CD1c-positive myeloid dendritic cell (primary cell): ENCODE measurements at regions not wholly inside any gene's neighbourhood (a gene's known extent, or its start where the extent isn't known, plus 50 kb on each side); places are given as distances from the start of the nearest gene placed in this dataset.

Source experiments
- DNase-seq: peaks from one replicate; pipeline ENCODE4 v3.0.0-alpha.2; 2016; ENCODE audit errors: extremely low spot score

GRCh38 chr18:39549144-39549543, 1983.5 kb upstream of the CELF4 start:
- no peak for DNase-seq

- DNase-seq = no peak
Observed at GRCh38 chr18:39531659-39532058, 1966.1 kb upstream of the CELF4 start.

- no peak for DNase-seq
Observed at GRCh38 chr18:39529358-39529757, 1963.8 kb upstream of the CELF4 start.

GRCh38 chr18:39527465-39527864, 1961.9 kb upstream of the CELF4 start:
- DNase-seq = no peak

GRCh38 chr18:39524370-39524769, 1958.8 kb upstream of the CELF4 start:
- DNase-seq = no peak

DNA sequence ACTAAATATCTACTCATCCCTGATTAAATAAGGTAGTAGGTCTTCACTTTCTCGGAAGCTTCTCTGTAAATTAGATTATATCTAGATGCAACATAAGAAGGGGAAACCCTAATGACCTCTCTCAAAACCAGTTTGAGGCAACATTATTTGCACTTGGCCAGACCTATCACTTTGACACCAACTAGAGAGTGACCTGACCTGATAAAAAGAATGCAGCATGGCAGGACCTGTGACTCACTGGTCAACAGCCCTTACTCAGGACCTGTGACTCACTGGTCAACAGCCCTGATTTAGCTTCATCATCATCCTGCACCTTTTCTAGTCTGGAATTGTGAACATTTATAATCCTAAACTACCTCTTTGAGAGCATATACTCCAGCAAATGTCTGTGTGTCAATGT, 1957.7 kb upstream of the CELF4 start:
- DNase-seq = no peak

DNA sequence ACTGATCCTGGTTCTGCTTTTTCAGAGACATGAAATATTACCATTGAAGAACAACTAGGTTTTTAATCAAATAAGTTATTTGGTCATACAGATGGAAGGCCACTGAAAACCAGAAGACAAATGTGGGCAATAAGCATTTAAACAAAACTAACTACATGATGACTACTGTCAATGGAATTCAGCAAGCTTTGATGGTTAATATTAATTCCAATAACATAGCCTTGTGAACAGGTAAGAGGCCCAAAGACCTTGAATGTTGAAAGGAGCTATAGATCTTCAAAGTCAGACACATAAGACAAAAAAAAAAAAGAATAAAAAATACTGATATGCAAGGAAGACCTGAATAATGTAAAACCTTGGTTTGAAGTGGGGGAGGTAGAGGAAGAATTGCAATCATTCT, 1955.6 kb upstream of the CELF4 start:
- no peak for DNase-seq

- no peak for DNase-seq
Observed at GRCh38 chr18:39519741-39520140, 1954.1 kb upstream of the CELF4 start.

DNA sequence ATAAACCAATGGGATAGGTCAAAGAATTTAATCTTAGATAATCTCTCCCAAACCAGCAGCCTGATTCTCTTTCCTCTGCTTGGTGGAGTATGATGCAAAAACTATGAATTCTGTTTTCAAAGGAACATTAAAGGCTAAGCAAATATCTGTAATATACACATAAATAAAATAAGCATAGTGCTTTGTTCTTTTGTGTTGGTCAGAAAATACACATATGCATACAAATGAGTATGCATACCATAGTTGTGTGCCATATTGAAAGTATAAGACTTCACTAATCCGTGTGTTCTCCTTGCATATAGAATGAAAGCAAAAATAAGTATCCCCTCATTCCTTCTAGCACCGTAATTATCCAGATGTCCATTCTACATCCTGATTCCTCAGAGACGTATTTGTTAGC, 1949.7 kb upstream of the CELF4 start:
- no peak for DNase-seq

- no peak for DNase-seq
Observed at GRCh38 chr18:39513186-39513585, 1947.6 kb upstream of the CELF4 start.

- DNase-seq = no peak
Observed at GRCh38 chr18:39506581-39507330, 1941.2 kb upstream of the CELF4 start.

- no peak for DNase-seq
Observed at GRCh38 chr18:39500306-39500705, 1934.7 kb upstream of the CELF4 start.

GRCh38 chr18:39497821-39498220, 1932.2 kb upstream of the CELF4 start:
- no peak for DNase-seq

DNA sequence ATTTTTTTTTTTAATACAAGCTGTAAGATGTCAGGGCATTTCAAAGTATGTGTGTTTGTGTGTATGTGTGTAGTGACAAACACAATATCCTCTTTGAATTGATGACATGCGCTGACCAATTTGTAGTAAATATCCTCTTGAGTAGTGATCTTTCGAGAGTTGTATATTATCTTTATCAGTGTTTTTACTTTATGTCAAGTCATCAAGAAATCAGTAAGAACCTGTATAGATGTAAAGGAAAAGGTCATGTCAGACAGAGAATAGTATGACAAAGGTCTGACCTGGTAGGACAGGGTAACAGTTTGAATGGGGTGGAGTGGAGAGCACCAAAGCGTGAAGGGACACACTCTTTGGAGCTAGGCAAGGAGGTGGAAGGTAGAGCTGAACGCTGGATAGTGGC, 1931.4 kb upstream of the CELF4 start:
- DNase-seq = no peak

GRCh38 chr18:39494211-39494896, 1928.8 kb upstream of the CELF4 start:
- DNase-seq = no peak

- no peak for DNase-seq
Observed at GRCh38 chr18:39491408-39491807, 1925.8 kb upstream of the CELF4 start.

GRCh38 chr18:39489431-39489830, 1923.8 kb upstream of the CELF4 start:
- no peak for DNase-seq

GRCh38 chr18:39487932-39488331, 1922.3 kb upstream of the CELF4 start:
- DNase-seq = no peak

- no peak for DNase-seq
Observed at GRCh38 chr18:39486268-39486667, 1920.7 kb upstream of the CELF4 start.

- DNase-seq = no peak
Observed at GRCh38 chr18:39485696-39486095, 1920.1 kb upstream of the CELF4 start.

- DNase-seq = no peak
Observed at GRCh38 chr18:39481281-39481680, 1915.7 kb upstream of the CELF4 start.

DNA sequence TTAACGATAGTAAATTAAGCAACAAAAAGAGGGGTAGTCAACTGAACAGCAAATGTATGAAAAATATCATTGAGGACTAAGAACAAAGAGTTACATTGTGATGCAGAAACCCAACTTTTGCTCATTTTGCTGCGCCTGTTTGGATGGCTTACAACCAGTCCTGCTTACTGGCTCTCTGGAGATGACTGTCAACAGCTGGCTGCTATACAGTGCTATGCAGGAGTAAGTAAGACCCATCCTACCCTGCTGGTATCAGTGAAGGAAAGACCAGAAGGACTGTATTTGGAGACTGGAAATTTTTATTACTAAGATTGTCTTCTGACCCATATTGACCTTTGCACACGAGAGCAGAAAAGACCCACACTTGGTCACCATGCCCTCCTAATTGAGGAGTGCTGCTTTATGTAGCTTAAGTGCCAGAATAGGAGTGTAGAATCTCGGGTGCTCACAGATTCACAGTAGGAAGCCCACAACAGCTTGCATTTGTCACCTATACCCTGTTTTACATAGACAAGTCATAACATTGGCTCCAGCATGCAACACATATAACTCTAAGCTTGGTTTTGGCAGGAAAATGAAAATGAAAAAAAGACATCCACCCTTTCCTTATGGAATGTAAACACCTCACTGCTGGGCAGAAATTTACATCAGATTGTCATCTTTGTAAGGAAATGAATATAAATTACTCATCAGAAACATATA, 1915.0 kb upstream of the CELF4 start:
- no peak for DNase-seq

- no peak for DNase-seq
Observed at GRCh38 chr18:39464006-39464405, 1898.4 kb upstream of the CELF4 start.
